K562 (cell line): ENCODE measurements at regions not wholly inside any gene's neighbourhood (a gene's known extent, or its start where the extent isn't known, plus 50 kb on each side); places are given as distances from the start of the nearest gene placed in this dataset.

ENCODE experiments used
- ATAC-seq: fragments of 200-7000 bp; cut with Tn5 transposase; 3 replicates; pipeline ENCODE4 v1.9.1; 2020; ENCODE audit warnings: moderate library complexity
- BruUV-seq: library from RNA; stranded (reverse); fragments of 400-500 nt; replicated peaks from 2 replicates; lab custom pipeline; 2021; lab: Mats Ljungman, UMichigan
- CTCF ChIA-PET: fragments of 300-600 bp; formaldehyde crosslinking; extraction: SDS; loops from one replicate; lab custom pipeline; 2021; ENCODE audit warnings: low intra/inter-chr PET ratio; lab: Yijun Ruan, JAX
- POLR2A ChIA-PET: fragments of 300-600, 350-650 bp; sonication (Branson Sonifier 250); formaldehyde crosslinking; extraction: SDS; loops from one replicate; lab custom pipeline; 2021; ENCODE audit warnings: antibody characterized with exemption, inconsistent platforms; lab: Yijun Ruan, JAX
- DNase-seq, 4 experiments: peaks; one replicate each; pipeline versions ENCODE4 v3.0.0 to v3.0.0-alpha.2; 2011 to 2018; ENCODE audit warnings: low spot score in 3 of 4, mixed read lengths in 3 of 4; ENCODE audit errors: extremely low read depth in 1 of 4
- FAIRE-seq: peaks from 2 replicates; lab custom pipeline; 2011; peaks lifted over from hg19 to GRCh38; lab: Jason Lieb, UNC
- H2AFZ ChIP-seq: 2 replicates; pipeline ENCODE4 v1.6.0; 2011; ENCODE audit warnings: low read depth, low read length, control low read depth, inconsistent platforms
- H3K27ac ChIP-seq: fragments of 200-600 bp; 3 replicates; pipeline ENCODE4 v1.8.0; 2011; ENCODE audit warnings: low read depth, mild to moderate bottlenecking, control low read depth, inconsistent platforms, low read length, moderate library complexity, mixed read lengths; ENCODE audit errors: extremely low read depth
- H3K27me3 ChIP-seq, 2 experiments: fragments of 300-600 bp in 1 of 2; 2 replicates in 1 of 2; 3 replicates in 1 of 2; pipeline versions ENCODE4 v1.6.0 to v1.8.0; 2011; ENCODE audit warnings: inconsistent platforms in 2 of 2, low read length in 2 of 2, mild to moderate bottlenecking in 1 of 2, mixed read lengths in 1 of 2, moderate library complexity in 1 of 2; ENCODE audit not compliant: control insufficient read depth in 2 of 2, insufficient read depth in 2 of 2
- H3K36me3 ChIP-seq: fragments of 300-600 bp; 3 replicates; pipeline ENCODE4 v1.8.0; 2011; ENCODE audit warnings: mild to moderate bottlenecking, low read length, inconsistent platforms; ENCODE audit not compliant: control insufficient read depth, insufficient read depth
- H3K4me1 ChIP-seq, 2 experiments: fragments of 200-600 bp in 1 of 2; replicated peaks in 1 of 2; 2 replicates in 1 of 2; 3 replicates in 1 of 2; pipeline versions ENCODE4 v1.5.1 to v1.8.0; 2011; ENCODE audit warnings: inconsistent platforms in 2 of 2, low read length in 2 of 2, mild to moderate bottlenecking in 1 of 2, mixed read lengths in 1 of 2, moderate library complexity in 1 of 2; ENCODE audit not compliant: control insufficient read depth in 2 of 2, insufficient read depth in 2 of 2
- H3K4me2 ChIP-seq: 2 replicates; pipeline ENCODE4 v1.6.1; 2011; ENCODE audit warnings: low read length, control low read depth, inconsistent platforms, mixed read lengths; ENCODE audit not compliant: insufficient read depth
- H3K4me3 ChIP-seq: fragments of 200-600 bp; sonication (generic), shearing (Covaris generic); 2 replicates; pipeline ENCODE4 v1.5.1; 2016; ENCODE audit warnings: control low read depth, inconsistent platforms
- H3K79me2 ChIP-seq: fragments of 200-600 bp; 3 replicates; pipeline ENCODE4 v1.8.0; 2011; ENCODE audit warnings: low read length, inconsistent platforms; ENCODE audit not compliant: control insufficient read depth, insufficient read depth
- H3K9ac ChIP-seq, 2 experiments: 2 replicates each; pipeline versions ENCODE4 v1.6.0 to v1.6.1; 2011; ENCODE audit warnings: low read depth in 2 of 2, low read length in 2 of 2, control low read depth in 1 of 2, inconsistent platforms in 1 of 2, mild to moderate bottlenecking in 1 of 2, mixed read lengths in 1 of 2; ENCODE audit not compliant: insufficient read depth in 1 of 2
- H3K9me1 ChIP-seq: one replicate; pipeline ENCODE4 v1.6.0; 2011; ENCODE audit warnings: inconsistent platforms, mild to moderate bottlenecking, low read length, moderate library complexity; ENCODE audit not compliant: control insufficient read depth, insufficient read depth
- H3K9me3 ChIP-seq: replicated peaks from 2 replicates; pipeline ENCODE4 v1.5.1; 2011; ENCODE audit warnings: low read depth, low read length, inconsistent platforms; ENCODE audit not compliant: control insufficient read depth, insufficient read depth
- H4K20me1 ChIP-seq: replicated peaks from 2 replicates; pipeline ENCODE4 v1.6.1; 2011; ENCODE audit warnings: low read length, inconsistent platforms, mixed read lengths; ENCODE audit not compliant: control insufficient read depth, insufficient read depth
- CCNT2 ChIP-seq: IDR thresholded peaks from 2 replicates; pipeline ENCODE4 v1.6.1; 2011; ENCODE audit warnings: borderline replicate concordance, low read depth, mild to moderate bottlenecking, moderate library complexity, mixed read lengths, low read length; ENCODE audit not compliant: insufficient read length; ENCODE audit errors: extremely low read depth
- MEF2D ChIP-seq: conservative IDR thresholded peaks from 2 replicates; pipeline ENCODE4 v1.6.1; 2016; ENCODE audit warnings: low read depth, missing genetic modification characterization, missing compliant biosample characterization
- NFYB ChIP-seq: IDR thresholded peaks from 2 replicates; pipeline ENCODE4 v1.6.1; 2011; ENCODE audit warnings: mild to moderate bottlenecking, moderate library complexity; ENCODE audit not compliant: insufficient read length; ENCODE audit errors: extremely low read depth
- PTRF ChIP-seq: fragments of 450-650 bp; IDR thresholded peaks from 2 replicates; pipeline ENCODE4 v1.6.1; 2016; ENCODE audit warnings: mild to moderate bottlenecking, missing genetic modification characterization, missing compliant biosample characterization
- TSC22D4 ChIP-seq: fragments of 450-650 bp; IDR thresholded peaks from 2 replicates; pipeline ENCODE4 v1.6.1; 2016; ENCODE audit warnings: missing genetic modification characterization, missing biosample characterization, control low read depth
- ZNF197 ChIP-seq: fragments of 200-800 bp; sonication (Bioruptor generic); IDR thresholded peaks from 2 replicates; pipeline ENCODE4 v1.6.1; 2016; ENCODE audit warnings: low read depth, missing genetic modification characterization, missing compliant biosample characterization
- WGBS: fragments of 100-300 bp; shearing (Covaris generic); methylation state at CpG from one replicate; pipeline ENCODE4 v1.1.6; 2016; ENCODE audit warnings: low coverage, mixed read lengths; ENCODE audit not compliant: insufficient coverage; ENCODE audit errors: missing lambda C conversion rate; 5-methylcytosine and 5-hydroxymethylcytosine counted together
- in situ Hi-C: fragments of 300-500 bp; cut with MboI; formaldehyde crosslinking; loops from 4 replicates; pipeline ENCODE4 v1.15.0; 2018; ENCODE audit warnings: inconsistent platforms, mixed read lengths
- intact Hi-C: fragments of 100-400 bp; cut with micrococcal nuclease; formaldehyde crosslinking; loops from 2 replicates; pipeline ENCODE4 v1.14.2; 2022
- TF ChIP-seq, protein P1 (sequence below): fragments of 450-650 bp; IDR thresholded peaks from 2 replicates; pipeline ENCODE4 v1.6.1; 2016
- TF ChIP-seq, protein P2 (sequence below): fragments of 450-650 bp; IDR thresholded peaks from 2 replicates; pipeline ENCODE4 v1.6.1; 2016; ENCODE audit warnings: mild to moderate bottlenecking, moderate library complexity
- TF ChIP-seq, protein P3 (sequence below): fragments of 450-650 bp; formaldehyde crosslinking; IDR thresholded peaks from 2 replicates; pipeline ENCODE4 v1.4.0; 2020; ENCODE audit warnings: mild to moderate bottlenecking, moderate library complexity

DNA sequence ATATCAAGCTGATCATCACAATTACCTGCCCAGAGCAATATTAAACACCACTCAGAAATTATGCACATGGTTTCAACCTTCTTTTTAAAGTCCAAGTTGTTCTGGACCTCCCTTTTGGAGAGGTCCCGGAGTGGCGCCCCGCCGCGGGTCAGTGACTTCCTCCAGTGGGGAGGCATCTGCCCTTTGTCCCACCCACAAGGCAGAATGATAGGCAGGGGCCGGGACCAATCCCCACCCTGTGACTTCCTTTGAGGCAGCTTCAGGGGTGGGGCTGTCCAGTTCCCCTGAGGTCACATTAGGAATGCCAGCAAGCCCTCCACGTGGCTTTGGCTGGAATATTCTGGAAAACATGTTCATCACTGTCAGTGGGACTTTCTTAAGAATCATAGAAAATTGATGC is 207.0 kb downstream of the ANKRD60 start:
- no peak overlapping the region for H3K9ac ChIP-seq
- no peak overlapping the region for H3K4me3 ChIP-seq
- peak; percentile 32 for FAIRE-seq
- H3K36me3 ChIP-seq: no peaks in the 10 kb centered on the region
- no TSS peak for BruUV-seq
- peak overlapping the region; percentile 26; the same call in 1 of the 2 replicates for H3K4me2 ChIP-seq
- no peak overlapping the region for H2AFZ ChIP-seq
- 0% methylated on average over 7 of the region's 7 CpGs for WGBS
- intact Hi-C loops: no loop called here
- no peaks in the 10 kb centered on the region for H3K4me1 ChIP-seq
- no peaks in the 10 kb centered on the region for H3K9me3 ChIP-seq
- H3K27me3 ChIP-seq: peaks cover 12 to 39% of the 10 kb centered on the region in 2 experiments; a peak in 3 of 5 replicates
- CTCF ChIA-PET: no interaction called here
- DNase-seq: peak; percentile 68 to 90 (median 88)
- no peaks in the 10 kb centered on the region for H3K79me2 ChIP-seq
- no peaks in the 10 kb centered on the region; the same call in 1 of the 2 replicates for H4K20me1 ChIP-seq
- no peaks in the 10 kb centered on the region for H3K9me1 ChIP-seq
- H3K27ac ChIP-seq: no peak overlapping the region
- peak; percentile 99 for ATAC-seq
- POLR2A ChIA-PET: no interaction called here
- in situ Hi-C loops: no loop called here
- TF ChIP-seq CCNT2 (no peak), MEF2D (tag) (no peak), PTRF (tag) (no peak), ZNF197 (no peak), NFYB (peak; percentile 87), TSC22D4 (no peak)
- TF ChIP-seq, protein P1, sequence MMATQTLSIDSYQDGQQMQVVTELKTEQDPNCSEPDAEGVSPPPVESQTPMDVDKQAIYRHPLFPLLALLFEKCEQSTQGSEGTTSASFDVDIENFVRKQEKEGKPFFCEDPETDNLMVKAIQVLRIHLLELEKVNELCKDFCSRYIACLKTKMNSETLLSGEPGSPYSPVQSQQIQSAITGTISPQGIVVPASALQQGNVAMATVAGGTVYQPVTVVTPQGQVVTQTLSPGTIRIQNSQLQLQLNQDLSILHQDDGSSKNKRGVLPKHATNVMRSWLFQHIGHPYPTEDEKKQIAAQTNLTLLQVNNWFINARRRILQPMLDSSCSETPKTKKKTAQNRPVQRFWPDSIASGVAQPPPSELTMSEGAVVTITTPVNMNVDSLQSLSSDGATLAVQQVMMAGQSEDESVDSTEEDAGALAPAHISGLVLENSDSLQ: peak; percentile 98
- TF ChIP-seq, protein P2, sequence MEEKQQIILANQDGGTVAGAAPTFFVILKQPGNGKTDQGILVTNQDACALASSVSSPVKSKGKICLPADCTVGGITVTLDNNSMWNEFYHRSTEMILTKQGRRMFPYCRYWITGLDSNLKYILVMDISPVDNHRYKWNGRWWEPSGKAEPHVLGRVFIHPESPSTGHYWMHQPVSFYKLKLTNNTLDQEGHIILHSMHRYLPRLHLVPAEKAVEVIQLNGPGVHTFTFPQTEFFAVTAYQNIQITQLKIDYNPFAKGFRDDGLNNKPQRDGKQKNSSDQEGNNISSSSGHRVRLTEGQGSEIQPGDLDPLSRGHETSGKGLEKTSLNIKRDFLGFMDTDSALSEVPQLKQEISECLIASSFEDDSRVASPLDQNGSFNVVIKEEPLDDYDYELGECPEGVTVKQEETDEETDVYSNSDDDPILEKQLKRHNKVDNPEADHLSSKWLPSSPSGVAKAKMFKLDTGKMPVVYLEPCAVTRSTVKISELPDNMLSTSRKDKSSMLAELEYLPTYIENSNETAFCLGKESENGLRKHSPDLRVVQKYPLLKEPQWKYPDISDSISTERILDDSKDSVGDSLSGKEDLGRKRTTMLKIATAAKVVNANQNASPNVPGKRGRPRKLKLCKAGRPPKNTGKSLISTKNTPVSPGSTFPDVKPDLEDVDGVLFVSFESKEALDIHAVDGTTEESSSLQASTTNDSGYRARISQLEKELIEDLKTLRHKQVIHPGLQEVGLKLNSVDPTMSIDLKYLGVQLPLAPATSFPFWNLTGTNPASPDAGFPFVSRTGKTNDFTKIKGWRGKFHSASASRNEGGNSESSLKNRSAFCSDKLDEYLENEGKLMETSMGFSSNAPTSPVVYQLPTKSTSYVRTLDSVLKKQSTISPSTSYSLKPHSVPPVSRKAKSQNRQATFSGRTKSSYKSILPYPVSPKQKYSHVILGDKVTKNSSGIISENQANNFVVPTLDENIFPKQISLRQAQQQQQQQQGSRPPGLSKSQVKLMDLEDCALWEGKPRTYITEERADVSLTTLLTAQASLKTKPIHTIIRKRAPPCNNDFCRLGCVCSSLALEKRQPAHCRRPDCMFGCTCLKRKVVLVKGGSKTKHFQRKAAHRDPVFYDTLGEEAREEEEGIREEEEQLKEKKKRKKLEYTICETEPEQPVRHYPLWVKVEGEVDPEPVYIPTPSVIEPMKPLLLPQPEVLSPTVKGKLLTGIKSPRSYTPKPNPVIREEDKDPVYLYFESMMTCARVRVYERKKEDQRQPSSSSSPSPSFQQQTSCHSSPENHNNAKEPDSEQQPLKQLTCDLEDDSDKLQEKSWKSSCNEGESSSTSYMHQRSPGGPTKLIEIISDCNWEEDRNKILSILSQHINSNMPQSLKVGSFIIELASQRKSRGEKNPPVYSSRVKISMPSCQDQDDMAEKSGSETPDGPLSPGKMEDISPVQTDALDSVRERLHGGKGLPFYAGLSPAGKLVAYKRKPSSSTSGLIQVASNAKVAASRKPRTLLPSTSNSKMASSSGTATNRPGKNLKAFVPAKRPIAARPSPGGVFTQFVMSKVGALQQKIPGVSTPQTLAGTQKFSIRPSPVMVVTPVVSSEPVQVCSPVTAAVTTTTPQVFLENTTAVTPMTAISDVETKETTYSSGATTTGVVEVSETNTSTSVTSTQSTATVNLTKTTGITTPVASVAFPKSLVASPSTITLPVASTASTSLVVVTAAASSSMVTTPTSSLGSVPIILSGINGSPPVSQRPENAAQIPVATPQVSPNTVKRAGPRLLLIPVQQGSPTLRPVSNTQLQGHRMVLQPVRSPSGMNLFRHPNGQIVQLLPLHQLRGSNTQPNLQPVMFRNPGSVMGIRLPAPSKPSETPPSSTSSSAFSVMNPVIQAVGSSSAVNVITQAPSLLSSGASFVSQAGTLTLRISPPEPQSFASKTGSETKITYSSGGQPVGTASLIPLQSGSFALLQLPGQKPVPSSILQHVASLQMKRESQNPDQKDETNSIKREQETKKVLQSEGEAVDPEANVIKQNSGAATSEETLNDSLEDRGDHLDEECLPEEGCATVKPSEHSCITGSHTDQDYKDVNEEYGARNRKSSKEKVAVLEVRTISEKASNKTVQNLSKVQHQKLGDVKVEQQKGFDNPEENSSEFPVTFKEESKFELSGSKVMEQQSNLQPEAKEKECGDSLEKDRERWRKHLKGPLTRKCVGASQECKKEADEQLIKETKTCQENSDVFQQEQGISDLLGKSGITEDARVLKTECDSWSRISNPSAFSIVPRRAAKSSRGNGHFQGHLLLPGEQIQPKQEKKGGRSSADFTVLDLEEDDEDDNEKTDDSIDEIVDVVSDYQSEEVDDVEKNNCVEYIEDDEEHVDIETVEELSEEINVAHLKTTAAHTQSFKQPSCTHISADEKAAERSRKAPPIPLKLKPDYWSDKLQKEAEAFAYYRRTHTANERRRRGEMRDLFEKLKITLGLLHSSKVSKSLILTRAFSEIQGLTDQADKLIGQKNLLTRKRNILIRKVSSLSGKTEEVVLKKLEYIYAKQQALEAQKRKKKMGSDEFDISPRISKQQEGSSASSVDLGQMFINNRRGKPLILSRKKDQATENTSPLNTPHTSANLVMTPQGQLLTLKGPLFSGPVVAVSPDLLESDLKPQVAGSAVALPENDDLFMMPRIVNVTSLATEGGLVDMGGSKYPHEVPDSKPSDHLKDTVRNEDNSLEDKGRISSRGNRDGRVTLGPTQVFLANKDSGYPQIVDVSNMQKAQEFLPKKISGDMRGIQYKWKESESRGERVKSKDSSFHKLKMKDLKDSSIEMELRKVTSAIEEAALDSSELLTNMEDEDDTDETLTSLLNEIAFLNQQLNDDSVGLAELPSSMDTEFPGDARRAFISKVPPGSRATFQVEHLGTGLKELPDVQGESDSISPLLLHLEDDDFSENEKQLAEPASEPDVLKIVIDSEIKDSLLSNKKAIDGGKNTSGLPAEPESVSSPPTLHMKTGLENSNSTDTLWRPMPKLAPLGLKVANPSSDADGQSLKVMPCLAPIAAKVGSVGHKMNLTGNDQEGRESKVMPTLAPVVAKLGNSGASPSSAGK: no peak
- TF ChIP-seq, protein P3, sequence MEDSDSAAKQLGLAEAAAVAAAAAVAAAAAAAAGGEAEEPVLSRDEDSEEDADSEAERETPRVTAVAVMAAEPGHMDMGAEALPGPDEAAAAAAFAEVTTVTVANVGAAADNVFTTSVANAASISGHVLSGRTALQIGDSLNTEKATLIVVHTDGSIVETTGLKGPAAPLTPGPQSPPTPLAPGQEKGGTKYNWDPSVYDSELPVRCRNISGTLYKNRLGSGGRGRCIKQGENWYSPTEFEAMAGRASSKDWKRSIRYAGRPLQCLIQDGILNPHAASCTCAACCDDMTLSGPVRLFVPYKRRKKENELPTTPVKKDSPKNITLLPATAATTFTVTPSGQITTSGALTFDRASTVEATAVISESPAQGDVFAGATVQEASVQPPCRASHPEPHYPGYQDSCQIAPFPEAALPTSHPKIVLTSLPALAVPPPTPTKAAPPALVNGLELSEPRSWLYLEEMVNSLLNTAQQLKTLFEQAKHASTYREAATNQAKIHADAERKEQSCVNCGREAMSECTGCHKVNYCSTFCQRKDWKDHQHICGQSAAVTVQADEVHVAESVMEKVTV (CRISPR knock-in tag): no peak
